Thyroid gland (tissue), 4 donors: ENCODE measurements at regions not wholly inside any gene's neighbourhood (a gene's known extent, or its start where the extent isn't known, plus 50 kb on each side); places are given as distances from the start of the nearest gene placed in this dataset.

Experiments
- POLR2A ChIP-seq, 2 donors: fragments of 450-650 bp; IDR thresholded peaks; one replicate each; pipeline ENCODE4 v1.6.1; 2017; ENCODE audit warnings: antibody characterized with exemption in 2 of 2, mild to moderate bottlenecking in 2 of 2, moderate library complexity in 1 of 2
- TF ChIP-seq, protein P1 (sequence below), 6 experiments: fragments of 200-600 bp in 3 of 6; fragments of 450-650 bp in 3 of 6; sonication (generic) in 3 of 6; IDR thresholded peaks; one replicate each; pipeline ENCODE4 v1.5.1; 2016 to 2019; ENCODE audit warnings: antibody characterized with exemption in 6 of 6, mild to moderate bottlenecking in 2 of 6, inconsistent platforms in 1 of 6, moderate library complexity in 1 of 6

DNA sequence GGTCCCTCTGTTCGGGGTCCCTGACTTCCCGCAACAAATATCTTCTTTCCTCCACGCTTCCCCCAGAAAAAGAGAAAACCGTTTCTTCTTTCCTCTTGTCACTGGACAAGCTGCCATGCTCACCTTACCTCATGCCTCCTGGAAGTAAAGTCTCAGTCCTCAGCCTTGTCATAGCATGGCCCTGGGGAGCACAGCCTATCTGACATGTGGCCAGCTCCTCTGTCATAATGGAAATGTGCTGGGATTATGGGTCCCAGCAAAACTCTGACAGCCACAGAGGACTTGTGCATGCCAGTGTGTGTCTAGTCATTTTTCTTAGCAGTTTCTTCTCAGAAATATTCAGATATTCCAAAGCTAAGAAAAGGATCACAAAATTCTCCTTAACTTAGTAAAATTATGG lies 122.4 kb downstream of the AASDH start:
- no peak for TF ChIP-seq POLR2A (IDR thresholded peaks at IDR 0.05)
- TF ChIP-seq, protein P1, sequence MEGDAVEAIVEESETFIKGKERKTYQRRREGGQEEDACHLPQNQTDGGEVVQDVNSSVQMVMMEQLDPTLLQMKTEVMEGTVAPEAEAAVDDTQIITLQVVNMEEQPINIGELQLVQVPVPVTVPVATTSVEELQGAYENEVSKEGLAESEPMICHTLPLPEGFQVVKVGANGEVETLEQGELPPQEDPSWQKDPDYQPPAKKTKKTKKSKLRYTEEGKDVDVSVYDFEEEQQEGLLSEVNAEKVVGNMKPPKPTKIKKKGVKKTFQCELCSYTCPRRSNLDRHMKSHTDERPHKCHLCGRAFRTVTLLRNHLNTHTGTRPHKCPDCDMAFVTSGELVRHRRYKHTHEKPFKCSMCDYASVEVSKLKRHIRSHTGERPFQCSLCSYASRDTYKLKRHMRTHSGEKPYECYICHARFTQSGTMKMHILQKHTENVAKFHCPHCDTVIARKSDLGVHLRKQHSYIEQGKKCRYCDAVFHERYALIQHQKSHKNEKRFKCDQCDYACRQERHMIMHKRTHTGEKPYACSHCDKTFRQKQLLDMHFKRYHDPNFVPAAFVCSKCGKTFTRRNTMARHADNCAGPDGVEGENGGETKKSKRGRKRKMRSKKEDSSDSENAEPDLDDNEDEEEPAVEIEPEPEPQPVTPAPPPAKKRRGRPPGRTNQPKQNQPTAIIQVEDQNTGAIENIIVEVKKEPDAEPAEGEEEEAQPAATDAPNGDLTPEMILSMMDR (IDR thresholded peaks at IDR 0.05), result no peak
